H1 (cell line): ENCODE measurements at regions not wholly inside any gene's neighbourhood (a gene's known extent, or its start where the extent isn't known, plus 50 kb on each side); places are given as distances from the start of the nearest gene placed in this dataset.

Source experiments
- CTCF ChIP-seq, 3 experiments: IDR thresholded peaks; 1 replicate in 2 of 3; 2 replicates in 1 of 3; pipeline versions ENCODE4 v1.5.1 to v1.6.1; 2011; ENCODE audit warnings: low read length in 3 of 3, mild to moderate bottlenecking in 3 of 3, inconsistent platforms in 2 of 3, low read depth in 1 of 3, moderate library complexity in 1 of 3; ENCODE audit not compliant: insufficient read depth in 1 of 3; ENCODE audit errors: control extremely low read depth in 1 of 3
- EZH2 ChIP-seq: fragments of 200-600 bp; sonication (generic); IDR thresholded peaks from 2 replicates; pipeline ENCODE4 v1.7.1; 2012; ENCODE audit warnings: low read depth, mild to moderate bottlenecking, moderate library complexity, low read length, inconsistent platforms; ENCODE audit not compliant: severe bottlenecking
- JUN ChIP-seq: IDR thresholded peaks from 2 replicates; pipeline ENCODE4 v1.6.1; 2011; ENCODE audit warnings: low read depth, mild to moderate bottlenecking, improper control_type of control experiment, low read length
- POLR2A ChIP-seq, 2 experiments: IDR thresholded peaks; 1 replicate in 1 of 2; 2 replicates in 1 of 2; pipeline ENCODE4 v1.6.1; 2011; ENCODE audit warnings: low read depth in 2 of 2, low read length in 2 of 2, mild to moderate bottlenecking in 2 of 2; ENCODE audit errors: control extremely low read depth in 1 of 2
- POLR2AphosphoS5 ChIP-seq: IDR thresholded peaks from 2 replicates; pipeline ENCODE4 v1.6.1; 2011; ENCODE audit warnings: low read depth, low read length
- RAD21 ChIP-seq, 2 experiments: IDR thresholded peaks in 1 of 2; conservative IDR thresholded peaks in 1 of 2; 2 replicates each; pipeline ENCODE4 v1.6.1; 2011; ENCODE audit warnings: low read depth in 2 of 2, low read length in 2 of 2, improper control_type of control experiment in 1 of 2, inconsistent platforms in 1 of 2, mild to moderate bottlenecking in 1 of 2, moderate library complexity in 1 of 2
- SP1 ChIP-seq: IDR thresholded peaks from 2 replicates; pipeline ENCODE4 v1.6.1; 2011; ENCODE audit warnings: low read depth, low read length
- TAF1 ChIP-seq: IDR thresholded peaks from 2 replicates; pipeline ENCODE4 v1.6.1; 2011; ENCODE audit warnings: mild to moderate bottlenecking, low read depth, low read length
- TCF12 ChIP-seq: IDR thresholded peaks from 2 replicates; pipeline ENCODE4 v1.6.1; 2011; ENCODE audit warnings: low read depth, mild to moderate bottlenecking, low read length

GRCh38 chr16:86887416-86887815, 309.1 kb downstream of the FOXL1 start:
- TF ChIP-seq EZH2 (no peak), CTCF (IDR thresholded peaks at IDR 0.05; ENCODE audit: control extremely low read depth in 1 of 3, insufficient read depth in 1 of 3, low read depth in 1 of 3, low read length in 3 of 3) (no peak), JUN (no peak), SP1 (no peak), POLR2A (IDR thresholded peaks at IDR 0.05; ENCODE audit: control extremely low read depth in 1 of 2, low read depth in 2 of 2, low read length in 2 of 2) (no peak), TAF1 (no peak), TCF12 (no peak), RAD21 (IDR thresholded peaks at IDR 0.05 in 1 of 2, conservative IDR thresholded peaks at IDR 0.05 in 1 of 2; ENCODE audit: low read depth in 2 of 2, low read length in 2 of 2) (no peak), POLR2AphosphoS5 (no peak)
